GM12878 (cell line): ENCODE measurements at regions not wholly inside any gene's neighbourhood (a gene's known extent, or its start where the extent isn't known, plus 50 kb on each side); places are given as distances from the start of the nearest gene placed in this dataset.

Experiments used
- ATAC-seq: fragments of 200-7000 bp; cut with Tn5 transposase; 3 replicates; pipeline ENCODE4 v1.9.1; 2020; ENCODE audit warnings: mild to moderate bottlenecking, moderate library complexity
- BruUV-seq: library from RNA; stranded (reverse); fragments of 400-500 nt; replicated peaks from 2 replicates; lab custom pipeline; 2021; lab: Mats Ljungman, UMichigan
- CTCF ChIA-PET: fragments of 300-600 bp; sonication (Branson Sonifier 250); formaldehyde crosslinking; extraction: SDS; loops from one replicate; lab custom pipeline; 2021; ENCODE audit warnings: inconsistent platforms; lab: Yijun Ruan, JAX
- POLR2A ChIA-PET: fragments of 350-600 bp; formaldehyde crosslinking; extraction: SDS; loops from one replicate; lab custom pipeline; 2021; ENCODE audit warnings: inconsistent platforms; lab: Charles Lee
- RAD21 ChIA-PET: fragments of 300-600 bp; sonication (Branson Sonifier 250); formaldehyde crosslinking; loops from one replicate; lab custom pipeline; 2023; ENCODE audit warnings: antibody characterized with exemption; ENCODE audit not compliant: unreplicated experiment; lab: Charles Lee
- SMC1A ChIA-PET: fragments of 300-600 bp; sonication (Branson Sonifier 250); formaldehyde crosslinking; loops from one replicate; lab custom pipeline; 2023; ENCODE audit not compliant: unreplicated experiment, uncharacterized antibody; lab: Charles Lee
- DNase-seq: peaks from one replicate; pipeline ENCODE4 v3.0.0-alpha.2; 2011; ENCODE audit warnings: low read depth, low spot score
- FAIRE-seq: peaks from 3 replicates; lab custom pipeline; 2011; peaks lifted over from hg19 to GRCh38; lab: Jason Lieb, UNC
- H2AFZ ChIP-seq: 2 replicates; pipeline ENCODE4 v1.6.0; 2011; ENCODE audit warnings: low read depth, low read length, control low read depth; ENCODE audit not compliant: control insufficient read depth
- H3K27ac ChIP-seq: 2 replicates; pipeline ENCODE4 v1.5.1; 2011; ENCODE audit warnings: control low read depth; ENCODE audit not compliant: control insufficient read depth, insufficient read depth
- H3K27me3 ChIP-seq, 2 experiments: replicated peaks in 1 of 2; 2 replicates each; pipeline versions ENCODE4 v1.6.0 to v1.6.1; 2011; ENCODE audit warnings: low read length in 1 of 2; ENCODE audit not compliant: control insufficient read depth in 2 of 2, insufficient read depth in 2 of 2
- H3K36me3 ChIP-seq, 2 experiments: 2 replicates each; pipeline ENCODE4 v1.5.1; 2011; ENCODE audit warnings: low read length in 1 of 2; ENCODE audit not compliant: control insufficient read depth in 2 of 2, insufficient read depth in 2 of 2
- H3K4me1 ChIP-seq: 2 replicates; pipeline ENCODE4 v1.6.1; 2011; ENCODE audit warnings: mild to moderate bottlenecking, low read length, moderate library complexity, mixed read lengths; ENCODE audit not compliant: control insufficient read depth, insufficient read depth
- H3K4me2 ChIP-seq: 2 replicates; pipeline ENCODE4 v1.6.0; 2011; ENCODE audit warnings: control low read depth; ENCODE audit not compliant: control insufficient read depth, insufficient read depth
- H3K4me3 ChIP-seq: fragments of 200-600 bp; sonication (generic); 2 replicates; pipeline ENCODE4 v1.5.1; 2016
- H3K79me2 ChIP-seq: 2 replicates; pipeline ENCODE4 v1.6.0; 2011; ENCODE audit warnings: low read length; ENCODE audit not compliant: control insufficient read depth, insufficient read depth
- H3K9ac ChIP-seq: 2 replicates; pipeline ENCODE4 v1.8.0; 2011; ENCODE audit warnings: low read length, control low read depth, mixed read lengths; ENCODE audit not compliant: control insufficient read depth, insufficient read depth
- H3K9me3 ChIP-seq: replicated peaks from 3 replicates; pipeline ENCODE4 v1.5.1; 2011; ENCODE audit warnings: mild to moderate bottlenecking, low read length; ENCODE audit not compliant: control insufficient read depth, insufficient read depth
- H4K20me1 ChIP-seq: 2 replicates; pipeline ENCODE4 v1.6.0; 2011; ENCODE audit not compliant: control insufficient read depth, insufficient read depth
- FOXM1 ChIP-seq: IDR thresholded peaks from 2 replicates; pipeline ENCODE4 v1.6.1; 2012; ENCODE audit warnings: low read depth, mild to moderate bottlenecking, inconsistent platforms, low read length, moderate library complexity
- HSF1 ChIP-seq: fragments of 150-350 bp; IDR thresholded peaks from 2 replicates; pipeline ENCODE4 v1.6.1; 2014; ENCODE audit warnings: mild to moderate bottlenecking, low read depth, low read length
- MYB ChIP-seq: fragments of 150-350 bp; IDR thresholded peaks from 2 replicates; pipeline ENCODE4 v1.6.1; 2014; ENCODE audit warnings: mild to moderate bottlenecking, low read depth, low read length, borderline replicate concordance
- PKNOX1 ChIP-seq: fragments of 450-650 bp; IDR thresholded peaks from 2 replicates; pipeline ENCODE4 v1.6.1; 2016; ENCODE audit warnings: mild to moderate bottlenecking
- POLR2AphosphoS5 ChIP-seq: IDR thresholded peaks from 2 replicates; pipeline ENCODE4 v1.6.1; 2011; ENCODE audit warnings: mild to moderate bottlenecking, low read length, inconsistent platforms
- REST ChIP-seq: IDR thresholded peaks from 2 replicates; pipeline ENCODE4 v1.6.1; 2012; ENCODE audit warnings: mild to moderate bottlenecking, low read depth, low read length
- SPI1 ChIP-seq: IDR thresholded peaks from 2 replicates; pipeline ENCODE4 v1.6.1; 2011; ENCODE audit warnings: low read depth, mild to moderate bottlenecking, low read length, moderate library complexity, borderline replicate concordance; ENCODE audit not compliant: insufficient read depth
- SREBF1 ChIP-seq: IDR thresholded peaks from 2 replicates; pipeline ENCODE4 v1.6.1; 2012; ENCODE audit warnings: mild to moderate bottlenecking, low read length
- USF1 ChIP-seq: IDR thresholded peaks from 2 replicates; pipeline ENCODE4 v1.6.1; 2011; ENCODE audit warnings: borderline replicate concordance, low read depth, mild to moderate bottlenecking, moderate library complexity, mixed read lengths, low read length; ENCODE audit not compliant: insufficient read depth; ENCODE audit errors: extremely low read length
- ZNF592 ChIP-seq: fragments of 450-650 bp; IDR thresholded peaks from 2 replicates; pipeline ENCODE4 v1.6.1; 2017; ENCODE audit warnings: mild to moderate bottlenecking, moderate library complexity
- in situ Hi-C: fragments of 300-500 bp; cut with MboI; formaldehyde crosslinking; loops from 9 replicates; pipeline ENCODE4 v1.14.3; 2018; ENCODE audit warnings: mixed read lengths
- intact Hi-C: fragments of 100-400 bp; cut with micrococcal nuclease; formaldehyde crosslinking; loops from one replicate; pipeline ENCODE4 v1.14.2; 2022; ENCODE audit not compliant: unreplicated experiment

GRCh38 chr21:35479529-35479928 is 430.4 kb upstream of the RUNX1 start (continued):
- no peak for TF ChIP-seq USF1

- no peak for FAIRE-seq
Measured at GRCh38 chr21:35479065-35479448, 430.0 kb upstream of the RUNX1 start.

More at GRCh38 chr21:35479065-35479448, 430.0 kb upstream of the RUNX1 start:
- ATAC-seq, result no peak
- no TSS peak for BruUV-seq
- no peaks in the 10 kb centered on the region for H3K9me3 ChIP-seq
- no peak for DNase-seq
- no peaks in the 10 kb centered on the region for H3K4me1 ChIP-seq
- H3K36me3 ChIP-seq, result no peaks in the 10 kb centered on the region
- TF ChIP-seq SREBF1, result no peak
- TF ChIP-seq HSF1, result no peak
- no peak for TF ChIP-seq FOXM1
- no peak for TF ChIP-seq ZNF592
- TF ChIP-seq SPI1, result no peak
- no peak for TF ChIP-seq MYB
- no peak for TF ChIP-seq POLR2AphosphoS5
- no peak for TF ChIP-seq REST
- no peak for TF ChIP-seq PKNOX1
- TF ChIP-seq, all 136 proteins: peak for 0
- Histone ChIP-seq H3K4me2 (no peak overlapping the region), H4K20me1 (no peaks in the 10 kb centered on the region), H3K79me2 (no peaks in the 10 kb centered on the region), H3K27me3 (no peaks in the 10 kb centered on the region), H3K9ac (no peak overlapping the region), H3K27ac (no peak overlapping the region), H3K4me3 (no peak overlapping the region), H2AFZ (no peak overlapping the region)
- ChIA-PET SMC1A (no interaction called here), RAD21 (no interaction called here), CTCF (no interaction called here), POLR2A (interaction anchor here (0.6 kb wide), 1 partner anchor 44 kb away, joined by 5 read pairs; no protein-coding TSS in a partner anchor)
- in situ Hi-C loops (no loop called here), intact Hi-C loops (no loop called here)
